ENCODE measurements at regions not wholly inside any gene's neighbourhood (a gene's known extent, or its start where the extent isn't known, plus 50 kb on each side); places are given as distances from the start of the nearest gene placed in this dataset.

DNA sequence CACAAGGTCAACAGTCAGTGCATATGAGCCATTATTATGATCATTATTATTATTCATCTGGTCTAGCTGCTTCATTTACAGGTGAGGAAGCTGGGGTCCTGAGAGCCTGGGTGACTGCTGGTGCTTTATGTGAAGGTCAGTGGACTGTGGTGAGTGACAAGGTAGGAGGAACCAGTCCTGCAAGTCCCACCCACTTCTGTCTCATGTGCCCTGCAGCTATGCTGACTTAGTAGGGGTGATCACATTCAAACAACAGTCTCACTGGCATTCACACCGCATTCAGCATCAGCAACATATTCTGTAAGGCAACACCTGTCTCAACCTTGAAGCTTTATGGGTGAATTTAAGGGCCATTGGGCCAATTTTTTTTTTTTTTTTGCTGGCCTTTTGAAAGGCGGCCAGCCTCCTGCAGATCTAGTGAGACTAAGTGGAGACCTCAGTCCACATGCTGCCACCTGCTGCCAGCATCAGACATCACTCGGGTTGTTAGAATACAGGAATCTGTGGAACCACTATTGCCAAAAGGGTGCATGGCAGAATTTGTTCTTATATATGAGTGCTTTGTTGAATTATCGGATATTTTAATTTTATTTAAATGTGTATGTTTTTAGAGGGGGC lies 59.9 kb upstream of the CACNA1E start:
- FAIRE-seq (peak; percentile 81), DNase-seq (ENCODE audit: low spot score) (peak; percentile 58)

- FAIRE-seq (no peak), DNase-seq (ENCODE audit: low spot score) (peak; percentile 72)
Observed at GRCh38 chr1:181424786-181425403, 58.4 kb upstream of the CACNA1E start.

GRCh38 chr1:181425566-181425965 lies 57.8 kb upstream of the CACNA1E start:
- DNase-seq (ENCODE audit: low spot score): no peak
- FAIRE-seq: no peak

- FAIRE-seq: no peak
- no peak for DNase-seq (ENCODE audit: low spot score)
Observed at GRCh38 chr1:181429462-181429861, 53.9 kb upstream of the CACNA1E start.

- FAIRE-seq: no peak
- DNase-seq (ENCODE audit: low spot score): no peak
Observed at GRCh38 chr1:181430015-181430885, 53.1 kb upstream of the CACNA1E start.
